SK-N-SH (cell line): ENCODE measurements at regions not wholly inside any gene's neighbourhood (a gene's known extent, or its start where the extent isn't known, plus 50 kb on each side); places are given as distances from the start of the nearest gene placed in this dataset.

Experiments
- CTCF ChIA-PET: fragments of 300-600, 350-600 bp; formaldehyde crosslinking; extraction: SDS; loops from one replicate; lab custom pipeline; 2021; lab: Yijun Ruan, JAX
- POLR2A ChIA-PET: fragments of 350-600 bp; sonication (Branson Sonifier 250); formaldehyde crosslinking; extraction: SDS; loops from one replicate; lab custom pipeline; 2020; ENCODE audit warnings: antibody characterized with exemption, inconsistent platforms; lab: Yijun Ruan, JAX
- DNase-seq: peaks from one replicate; pipeline ENCODE4 v3.0.0; 2012
- H2AFZ ChIP-seq: fragments of 200-600 bp; sonication (generic); 2 replicates; pipeline ENCODE4 v1.8.1; 2016; ENCODE audit warnings: antibody characterized with exemption, mild to moderate bottlenecking, low read depth
- H3F3A ChIP-seq: fragments of 200-600 bp; sonication (generic); replicated peaks from 2 replicates; pipeline ENCODE3; 2016; ENCODE audit warnings: antibody characterized with exemption, mild to moderate bottlenecking; ENCODE audit not compliant: insufficient read depth
- H3K27ac ChIP-seq, 2 experiments: fragments of 200-500 bp in 1 of 2; fragments of 200-600 bp in 1 of 2; sonication (Bioruptor generic) in 1 of 2; sonication (generic), shearing (Covaris generic) in 1 of 2; 2 replicates each; pipeline versions ENCODE4 v1.5.1 to v1.6.1; 2014 to 2016; ENCODE audit warnings: low read depth in 2 of 2, inconsistent platforms in 1 of 2, low read length in 1 of 2, mild to moderate bottlenecking in 1 of 2, mixed read lengths in 1 of 2
- H3K27me3 ChIP-seq: fragments of 200-600 bp; sonication (generic), shearing (Covaris generic); 2 replicates; pipeline ENCODE4 v1.6.1; 2016; ENCODE audit warnings: mixed run types; ENCODE audit not compliant: insufficient read depth
- H3K36me3 ChIP-seq, 2 experiments: fragments of 200-500 bp in 1 of 2; fragments of 200-600 bp in 1 of 2; sonication (Bioruptor generic) in 1 of 2; sonication (generic) in 1 of 2; replicated peaks in 1 of 2; 2 replicates each; pipeline versions ENCODE3 to v1.5.1; 2014 to 2016; ENCODE audit warnings: low read length in 1 of 2, mild to moderate bottlenecking in 1 of 2; ENCODE audit not compliant: insufficient read depth in 2 of 2, control insufficient read depth in 1 of 2
- H3K4me1 ChIP-seq, 2 experiments: fragments of 200-500 bp in 1 of 2; fragments of 200-600 bp in 1 of 2; sonication (Bioruptor generic) in 1 of 2; sonication (generic), shearing (Covaris generic) in 1 of 2; 2 replicates each; pipeline versions ENCODE4 v1.5.1 to v1.6.1; 2014 to 2016; ENCODE audit warnings: low read depth in 1 of 2, low read length in 1 of 2, mixed run types in 1 of 2; ENCODE audit not compliant: insufficient read depth in 2 of 2, control insufficient read depth in 1 of 2
- H3K4me2 ChIP-seq: fragments of 200-600 bp; sonication (generic), shearing (Covaris generic); 2 replicates; pipeline ENCODE4 v1.6.1; 2017; ENCODE audit warnings: mixed run types
- H3K4me3 ChIP-seq, 2 experiments: fragments of 200-500 bp in 1 of 2; fragments of 200-600 bp in 1 of 2; sonication (Bioruptor generic) in 1 of 2; sonication (generic), shearing (Covaris generic) in 1 of 2; 2 replicates each; pipeline versions ENCODE4 v1.5.1 to v1.8.1; 2014 to 2016; ENCODE audit warnings: low read depth in 2 of 2, inconsistent platforms in 1 of 2, low read length in 1 of 2, mild to moderate bottlenecking in 1 of 2, mixed read lengths in 1 of 2, moderate library complexity in 1 of 2
- H3K79me2 ChIP-seq: fragments of 200-600 bp; sonication (generic); 2 replicates; pipeline ENCODE4 v1.8.1; 2017; ENCODE audit warnings: mild to moderate bottlenecking; ENCODE audit not compliant: insufficient read depth
- H3K9ac ChIP-seq: fragments of 200-600 bp; sonication (generic); 2 replicates; pipeline ENCODE4 v1.6.1; 2017; ENCODE audit warnings: mixed run types
- H3K9me2 ChIP-seq: fragments of 200-600 bp; sonication (generic); 2 replicates; pipeline ENCODE4 v1.6.1; 2017; ENCODE audit warnings: mixed run types
- H3K9me3 ChIP-seq: fragments of 200-600 bp; sonication (generic); 2 replicates; pipeline ENCODE4 v1.6.1; 2017; ENCODE audit warnings: mixed run types, mild to moderate bottlenecking, moderate library complexity
- H4K20me1 ChIP-seq: fragments of 200-600 bp; sonication (generic); 2 replicates; pipeline ENCODE4 v1.6.1; 2017; ENCODE audit warnings: mild to moderate bottlenecking, mixed run types; ENCODE audit not compliant: insufficient read depth
- FOSL2 ChIP-seq: IDR thresholded peaks from 2 replicates; pipeline ENCODE4 v1.4.0; 2012; ENCODE audit warnings: low read depth, mild to moderate bottlenecking, moderate library complexity, borderline replicate concordance
- FOXJ3 ChIP-seq: sonication (generic); formaldehyde crosslinking; IDR thresholded peaks from 2 replicates; pipeline ENCODE4 v1.5.1; 2020; ENCODE audit warnings: mild to moderate bottlenecking, missing genetic modification reagents
- GATA2 ChIP-seq: sonication (generic); formaldehyde crosslinking; IDR thresholded peaks from 2 replicates; pipeline ENCODE4 v1.5.0; 2020; ENCODE audit warnings: mild to moderate bottlenecking, missing genetic modification reagents
- JUND ChIP-seq: IDR thresholded peaks from 2 replicates; pipeline ENCODE4 v1.4.0; 2012
- MEF2A ChIP-seq: IDR thresholded peaks from 2 replicates; pipeline ENCODE4 v1.4.0; 2012; ENCODE audit warnings: low read depth, borderline replicate concordance
- MXI1 ChIP-seq: IDR thresholded peaks from 2 replicates; pipeline ENCODE4 v1.6.1; 2012; ENCODE audit warnings: mild to moderate bottlenecking, low read depth, low read length, improper control_type of control experiment
- NFIC ChIP-seq: IDR thresholded peaks from 2 replicates; pipeline ENCODE4 v1.4.0; 2012; ENCODE audit warnings: borderline replicate concordance
- NRF1 ChIP-seq: IDR thresholded peaks from 2 replicates; pipeline ENCODE4 v1.6.1; 2012; ENCODE audit warnings: low read depth, mild to moderate bottlenecking, low read length
- RAD21 ChIP-seq: IDR thresholded peaks from 2 replicates; pipeline ENCODE4 v1.6.1; 2012; ENCODE audit warnings: mild to moderate bottlenecking, low read length
- RXRA ChIP-seq: IDR thresholded peaks from 2 replicates; pipeline ENCODE4 v1.4.0; 2012; ENCODE audit warnings: low read depth, mild to moderate bottlenecking, borderline replicate concordance
- TAF1 ChIP-seq: IDR thresholded peaks from 2 replicates; pipeline ENCODE4 v1.6.1; 2012; ENCODE audit warnings: low read depth, mild to moderate bottlenecking, low read length, moderate library complexity, borderline replicate concordance
- YY1 ChIP-seq: IDR thresholded peaks from 2 replicates; pipeline ENCODE4 v1.4.0; 2012; ENCODE audit warnings: low read depth, mild to moderate bottlenecking
- WGBS: methylation state at CpG from one replicate; pipeline ENCODE4 v1.1.6; 2017; ENCODE audit warnings: low lambda C conversion rate; 5-methylcytosine and 5-hydroxymethylcytosine counted together
- TF ChIP-seq, protein P1 (sequence below): IDR thresholded peaks from 2 replicates; pipeline ENCODE4; 2012
- TF ChIP-seq, protein P2 (sequence below): IDR thresholded peaks from 2 replicates; pipeline ENCODE4 v1.4.0; 2012; ENCODE audit warnings: low read depth, borderline replicate concordance
- TF ChIP-seq, protein P3 (sequence below): fragments of 150-350 bp; IDR thresholded peaks from 2 replicates; pipeline ENCODE4 v1.6.1; 2017; ENCODE audit warnings: antibody characterized with exemption, low read length, low read depth, borderline replicate concordance
- TF ChIP-seq, protein P4 (sequence below): IDR thresholded peaks from 2 replicates; pipeline ENCODE4 v1.4.0; 2012; ENCODE audit warnings: low read depth, borderline replicate concordance

DNA sequence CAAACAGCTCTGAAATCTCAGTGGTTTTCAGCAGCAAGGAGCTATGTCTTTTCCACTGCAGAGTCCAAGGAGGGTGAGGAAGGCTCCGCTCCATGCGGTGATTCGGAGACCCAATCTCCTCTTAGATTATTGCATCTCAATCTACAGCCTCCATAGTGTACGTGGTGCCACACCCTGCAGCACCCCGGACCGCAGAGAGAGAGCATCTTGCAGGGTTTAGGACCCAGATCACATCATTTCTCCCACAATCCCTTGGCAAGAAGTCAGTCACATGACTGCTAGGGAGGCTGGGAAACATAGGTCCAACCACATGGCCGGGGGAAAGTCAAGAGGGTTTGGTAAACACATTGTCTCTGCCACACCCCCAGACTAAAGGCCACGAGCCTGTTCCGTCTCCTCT, 209.4 kb upstream of the TMEM132C start:
- no peaks in the 10 kb centered on the region for H3K9me2 ChIP-seq
- H3K9me3 ChIP-seq, result no peaks in the 10 kb centered on the region
- no peak for DNase-seq
- 57% methylated on average over 9 of the region's 9 CpGs for WGBS
- POLR2A ChIA-PET, result no interaction called here
- no peak overlapping the region for H3K27ac ChIP-seq
- no peaks in the 10 kb centered on the region for H3K36me3 ChIP-seq
- no peak overlapping the region for H3K4me2 ChIP-seq
- no peak overlapping the region for H3K4me3 ChIP-seq
- H3K27me3 ChIP-seq, result no peaks in the 10 kb centered on the region
- no peaks in the 10 kb centered on the region for H3K4me1 ChIP-seq
- H4K20me1 ChIP-seq, result no peaks in the 10 kb centered on the region
- TF ChIP-seq, protein P1, sequence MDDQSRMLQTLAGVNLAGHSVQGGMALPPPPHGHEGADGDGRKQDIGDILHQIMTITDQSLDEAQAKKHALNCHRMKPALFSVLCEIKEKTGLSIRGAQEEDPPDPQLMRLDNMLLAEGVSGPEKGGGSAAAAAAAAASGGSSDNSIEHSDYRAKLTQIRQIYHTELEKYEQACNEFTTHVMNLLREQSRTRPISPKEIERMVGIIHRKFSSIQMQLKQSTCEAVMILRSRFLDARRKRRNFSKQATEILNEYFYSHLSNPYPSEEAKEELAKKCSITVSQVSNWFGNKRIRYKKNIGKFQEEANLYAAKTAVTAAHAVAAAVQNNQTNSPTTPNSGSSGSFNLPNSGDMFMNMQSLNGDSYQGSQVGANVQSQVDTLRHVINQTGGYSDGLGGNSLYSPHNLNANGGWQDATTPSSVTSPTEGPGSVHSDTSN, result no peak
- no peaks in the 10 kb centered on the region for H3K79me2 ChIP-seq
- CTCF ChIA-PET, result interaction anchor here (0.7 kb wide), 1 partner anchor 12 kb away, joined by 3 read pairs; no protein-coding TSS in a partner anchor
- no peaks in the 10 kb centered on the region for H3F3A ChIP-seq
- H2AFZ ChIP-seq, result no peak overlapping the region
- no peak overlapping the region for H3K9ac ChIP-seq

DNA sequence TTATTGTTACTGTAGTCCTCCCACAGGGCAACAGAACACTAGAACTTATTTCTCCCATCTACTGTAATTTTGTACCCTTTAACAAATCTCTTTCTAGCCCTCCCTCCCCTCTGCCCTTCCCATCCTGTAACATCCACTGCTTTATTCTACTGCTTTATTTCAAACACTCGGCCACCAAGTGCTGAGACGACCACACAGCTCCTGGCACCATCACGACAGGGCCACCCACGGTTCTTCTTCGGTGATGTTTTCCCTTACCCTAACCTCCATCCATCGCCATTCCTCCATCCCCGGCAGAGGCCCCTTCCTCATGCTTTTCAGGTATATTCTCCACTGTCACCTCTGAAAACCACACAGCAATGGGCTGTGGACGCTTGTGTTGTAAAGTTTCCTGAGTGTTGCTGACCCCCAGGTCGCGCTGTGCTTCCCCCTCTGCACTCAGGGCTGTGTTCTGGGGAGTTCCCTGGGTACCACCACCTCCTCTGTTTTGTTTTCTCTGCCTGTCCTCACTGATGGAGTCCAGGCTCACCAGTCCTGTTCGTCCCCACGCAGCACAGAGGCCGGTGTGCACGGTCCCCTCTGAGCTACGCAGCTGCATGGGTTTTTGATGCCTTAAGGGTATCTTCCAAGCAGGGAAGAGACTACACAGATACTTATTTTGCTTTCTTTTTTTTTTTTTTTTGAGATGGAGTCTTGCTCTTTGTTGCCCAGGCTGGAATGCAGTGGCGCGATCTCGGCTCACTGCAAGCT, 207.2 kb upstream of the TMEM132C start:
- TF ChIP-seq MEF2A (no peak), RXRA (no peak), MXI1 (no peak), FOSL2 (no peak), NFIC (no peak)
- no peaks in the 10 kb centered on the region for H3K9me2 ChIP-seq
- no peak overlapping the region for H3K9ac ChIP-seq
- no peaks in the 10 kb centered on the region for H3K4me1 ChIP-seq
- DNase-seq, result no peak
- no peak overlapping the region for H3K4me3 ChIP-seq
- H3K79me2 ChIP-seq, result no peaks in the 10 kb centered on the region
- no peaks in the 10 kb centered on the region for H3K36me3 ChIP-seq
- ChIA-PET POLR2A (no interaction called here), CTCF (interaction anchor here (1.6 to 2.1 kb wide), 2 partner anchors 8 to 10 kb away, joined by 4 to 8 read pairs; no protein-coding TSS in a partner anchor)
- no peaks in the 10 kb centered on the region for H4K20me1 ChIP-seq
- no peaks in the 10 kb centered on the region for H3K27me3 ChIP-seq
- 47% methylated on average over 18 of the region's 18 CpGs for WGBS
- H3K4me2 ChIP-seq, result no peak overlapping the region
- no peaks in the 10 kb centered on the region for H3K9me3 ChIP-seq
- no peak overlapping the region for H3K27ac ChIP-seq
- H2AFZ ChIP-seq, result no peak overlapping the region
- H3F3A ChIP-seq, result no peaks in the 10 kb centered on the region

DNA sequence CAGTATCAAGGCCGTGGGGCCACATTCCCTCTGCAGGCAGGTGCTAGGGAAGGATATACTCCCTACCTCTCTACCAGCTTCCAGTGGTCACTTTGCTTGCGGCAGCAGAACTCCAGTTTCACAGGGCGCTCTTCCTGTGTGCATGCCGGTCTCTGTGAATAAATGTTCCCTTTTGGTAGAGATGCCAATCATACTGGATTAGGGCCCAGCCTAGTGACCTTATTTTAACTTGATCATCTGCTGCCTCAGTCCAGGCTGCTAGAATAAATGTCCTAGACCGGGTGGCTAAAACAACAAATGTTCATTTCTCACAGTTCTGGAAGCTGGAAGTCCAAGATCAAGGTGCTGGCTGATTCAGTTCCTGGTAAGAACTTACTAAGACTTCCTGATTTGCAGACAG, 198.8 kb upstream of the TMEM132C start:
- CTCF ChIA-PET, result interaction anchor here (0.9 to 2.3 kb wide), 5 partner anchors 7 to 390 kb away, joined by 3 to 16 read pairs (median 8); no protein-coding TSS in a partner anchor
- TF ChIP-seq, protein P2, sequence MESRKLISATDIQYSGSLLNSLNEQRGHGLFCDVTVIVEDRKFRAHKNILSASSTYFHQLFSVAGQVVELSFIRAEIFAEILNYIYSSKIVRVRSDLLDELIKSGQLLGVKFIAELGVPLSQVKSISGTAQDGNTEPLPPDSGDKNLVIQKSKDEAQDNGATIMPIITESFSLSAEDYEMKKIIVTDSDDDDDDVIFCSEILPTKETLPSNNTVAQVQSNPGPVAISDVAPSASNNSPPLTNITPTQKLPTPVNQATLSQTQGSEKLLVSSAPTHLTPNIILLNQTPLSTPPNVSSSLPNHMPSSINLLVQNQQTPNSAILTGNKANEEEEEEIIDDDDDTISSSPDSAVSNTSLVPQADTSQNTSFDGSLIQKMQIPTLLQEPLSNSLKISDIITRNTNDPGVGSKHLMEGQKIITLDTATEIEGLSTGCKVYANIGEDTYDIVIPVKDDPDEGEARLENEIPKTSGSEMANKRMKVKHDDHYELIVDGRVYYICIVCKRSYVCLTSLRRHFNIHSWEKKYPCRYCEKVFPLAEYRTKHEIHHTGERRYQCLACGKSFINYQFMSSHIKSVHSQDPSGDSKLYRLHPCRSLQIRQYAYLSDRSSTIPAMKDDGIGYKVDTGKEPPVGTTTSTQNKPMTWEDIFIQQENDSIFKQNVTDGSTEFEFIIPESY, result no peak
- TF ChIP-seq RXRA (no peak), GATA2 (CRISPR knock-in tag) (no peak), YY1 (no peak), RAD21 (no peak), TAF1 (no peak), NRF1 (no peak), FOXJ3 (CRISPR knock-in tag) (no peak), JUND (no peak), FOSL2 (no peak), NFIC (no peak)
- TF ChIP-seq, protein P3, sequence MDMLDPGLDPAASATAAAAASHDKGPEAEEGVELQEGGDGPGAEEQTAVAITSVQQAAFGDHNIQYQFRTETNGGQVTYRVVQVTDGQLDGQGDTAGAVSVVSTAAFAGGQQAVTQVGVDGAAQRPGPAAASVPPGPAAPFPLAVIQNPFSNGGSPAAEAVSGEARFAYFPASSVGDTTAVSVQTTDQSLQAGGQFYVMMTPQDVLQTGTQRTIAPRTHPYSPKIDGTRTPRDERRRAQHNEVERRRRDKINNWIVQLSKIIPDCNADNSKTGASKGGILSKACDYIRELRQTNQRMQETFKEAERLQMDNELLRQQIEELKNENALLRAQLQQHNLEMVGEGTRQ, result no peak
- TF ChIP-seq, protein P4, sequence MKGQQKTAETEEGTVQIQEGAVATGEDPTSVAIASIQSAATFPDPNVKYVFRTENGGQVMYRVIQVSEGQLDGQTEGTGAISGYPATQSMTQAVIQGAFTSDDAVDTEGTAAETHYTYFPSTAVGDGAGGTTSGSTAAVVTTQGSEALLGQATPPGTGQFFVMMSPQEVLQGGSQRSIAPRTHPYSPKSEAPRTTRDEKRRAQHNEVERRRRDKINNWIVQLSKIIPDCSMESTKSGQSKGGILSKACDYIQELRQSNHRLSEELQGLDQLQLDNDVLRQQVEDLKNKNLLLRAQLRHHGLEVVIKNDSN, result no peak

More for the DNA sequence above, 198.8 kb upstream of the TMEM132C start:
- no peaks in the 10 kb centered on the region for H3F3A ChIP-seq
- H2AFZ ChIP-seq, result no peak overlapping the region
- H3K27me3 ChIP-seq, result no peaks in the 10 kb centered on the region
- H3K27ac ChIP-seq, result no peak overlapping the region
- no peaks in the 10 kb centered on the region for H4K20me1 ChIP-seq
- no peak for DNase-seq
- H3K4me2 ChIP-seq, result no peak overlapping the region
- H3K79me2 ChIP-seq, result no peaks in the 10 kb centered on the region
- no peak overlapping the region for H3K9ac ChIP-seq
- WGBS, result 11% methylated on average over 1 of the region's 5 CpGs
- H3K9me3 ChIP-seq, result no peaks in the 10 kb centered on the region
- H3K4me1 ChIP-seq, result no peaks in the 10 kb centered on the region
- POLR2A ChIA-PET, result no interaction called here
- H3K9me2 ChIP-seq, result no peaks in the 10 kb centered on the region
- H3K36me3 ChIP-seq, result no peaks in the 10 kb centered on the region
- H3K4me3 ChIP-seq, result no peak overlapping the region
